Upper lobe of left lung (tissue), 6 donors: ENCODE measurements at regions not wholly inside any gene's neighbourhood (a gene's known extent, or its start where the extent isn't known, plus 50 kb on each side); places are given as distances from the start of the nearest gene placed in this dataset.
"Not testable (repeated sequence)": the region's sequence is repeated elsewhere in the genome, so short reads cannot be mapped to it uniquely, and the experiment has no call there.

Experiments
- ATAC-seq, 2 donors: fragments of 200-7000 bp; cut with Tn5 transposase; one replicate each; pipeline ENCODE4 v1.9.1; 2022; ENCODE audit warnings: mild to moderate bottlenecking in 2 of 2, moderate library complexity in 2 of 2; ENCODE audit not compliant: low FRiP score in 2 of 2
- DNase-seq, 2 donors: peaks; one replicate each; pipeline ENCODE4 v3.0.0-alpha.2; 2019 to 2020
- H3K27ac ChIP-seq, 4 donors: fragments of 200-600 bp; sonication (generic); one replicate each; pipeline ENCODE4 v1.5.1; 2016 to 2019
- H3K27me3 ChIP-seq, 4 donors: fragments of 200-600 bp; sonication (generic); one replicate each; pipeline ENCODE4 v1.5.1; 2017 to 2019
- H3K36me3 ChIP-seq, 4 donors: fragments of 200-600 bp; sonication (generic); one replicate each; pipeline ENCODE4 v1.5.1; 2016 to 2019
- H3K4me1 ChIP-seq, 4 donors: fragments of 200-600 bp; sonication (generic); one replicate each; pipeline ENCODE4 v1.5.1; 2018 to 2019
- H3K4me3 ChIP-seq, 4 donors: fragments of 200-600 bp; sonication (generic); one replicate each; pipeline ENCODE4 v1.5.1; 2017 to 2019; ENCODE audit warnings: mild to moderate bottlenecking in 2 of 4, moderate library complexity in 1 of 4
- H3K9me3 ChIP-seq, 4 donors: fragments of 200-600 bp; sonication (generic); one replicate each; pipeline ENCODE4 v1.5.1; 2018 to 2019
- CTCF ChIP-seq, 6 experiments: fragments of 450-650 bp in 4 of 6; fragments of 200-600 bp in 2 of 6; sonication (generic) in 2 of 6; IDR thresholded peaks; one replicate each; pipeline ENCODE4 v1.5.1; 2016 to 2019; ENCODE audit warnings: antibody characterized with exemption in 6 of 6
- EP300 ChIP-seq, 4 donors: sonication (generic); formaldehyde crosslinking; IDR thresholded peaks; one replicate each; pipeline ENCODE4 v1.5.1; 2017; ENCODE audit warnings: antibody characterized with exemption in 4 of 4, control low read depth in 2 of 4
- POLR2A ChIP-seq, 4 donors: fragments of 450-650 bp; IDR thresholded peaks; one replicate each; pipeline ENCODE4 v1.5.1; 2016 to 2017; ENCODE audit warnings: antibody characterized with exemption in 4 of 4, mild to moderate bottlenecking in 2 of 4
- POLR2AphosphoS5 ChIP-seq, 2 donors: sonication (generic); formaldehyde crosslinking; IDR thresholded peaks; one replicate each; pipeline ENCODE4 v1.5.1; 2017; ENCODE audit warnings: antibody characterized with exemption in 2 of 2
- WGBS, 2 donors: methylation state at CpG; one replicate each; pipeline ENCODE4 v1.1.5; 2017 to 2018; 5-methylcytosine and 5-hydroxymethylcytosine counted together
- donor health status: DM: no; HTN: no; CAD: no; lungs with moderate emphysema.
- donor health status: DM: no; HTN: yes; CAD: no; lungs with severe emphysema.

- Histone ChIP-seq H3K4me3 (no peak overlapping the region), H3K27ac (no peak overlapping the region), H3K4me1 (no peaks in the 10 kb centered on the region), H3K27me3 (no peaks in the 10 kb centered on the region), H3K9me3 (peaks cover 0 to 34% (median 4%) of the 10 kb centered on the region in 4 donors), H3K36me3 (no peaks in the 10 kb centered on the region)
- ATAC-seq (no peak), DNase-seq (no peak)
- WGBS, 2 donors, result 76 to 84% methylated on average over 10 to 12 of the region's 12 CpGs
- no peak for TF ChIP-seq POLR2A (IDR thresholded peaks at IDR 0.05)
- no peak for TF ChIP-seq CTCF (IDR thresholded peaks at IDR 0.05)
- no peak for TF ChIP-seq POLR2AphosphoS5 (IDR thresholded peaks at IDR 0.05)
These were observed 610.8 kb downstream of the KCNJ18 start for GRCh38 chr17:22303096-22303495.

- TF ChIP-seq EP300 (IDR thresholded peaks at IDR 0.05), result no peak
- TF ChIP-seq POLR2AphosphoS5 (IDR thresholded peaks at IDR 0.05), result no peak
- no peak for TF ChIP-seq CTCF (IDR thresholded peaks at IDR 0.05)
- TF ChIP-seq POLR2A (IDR thresholded peaks at IDR 0.05), result no peak
- Histone ChIP-seq H3K9me3 (peaks cover 0 to 34% (median 4%) of the 10 kb centered on the region in 4 donors), H3K4me3 (no peak overlapping the region), H3K27me3 (no peaks in the 10 kb centered on the region), H3K36me3 (no peaks in the 10 kb centered on the region), H3K27ac (no peak overlapping the region), H3K4me1 (no peaks in the 10 kb centered on the region)
- WGBS, 2 donors, result 89% methylated on average over 12 of the region's 12 CpGs
- peak in 1 of 2 donors; percentile 34 for DNase-seq
- ATAC-seq, result no peak
These were observed 611.5 kb downstream of the KCNJ18 start for GRCh38 chr17:22303865-22304264.

GRCh38 chr17:22304667-22305303 is 612.5 kb downstream of the KCNJ18 start:
- DNase-seq (peak in 1 of 2 donors; percentile 46), ATAC-seq (no peak)
- WGBS, 2 donors, result 88 to 89% methylated on average over 30 to 31 of the region's 31 CpGs
- TF ChIP-seq POLR2A (IDR thresholded peaks at IDR 0.05) (no peak), POLR2AphosphoS5 (IDR thresholded peaks at IDR 0.05) (no peak), CTCF (IDR thresholded peaks at IDR 0.05) (no peak), EP300 (IDR thresholded peaks at IDR 0.05) (no peak)
- Histone ChIP-seq H3K36me3 (no peaks in the 10 kb centered on the region), H3K4me3 (no peak overlapping the region), H3K27me3 (no peaks in the 10 kb centered on the region), H3K27ac (no peak overlapping the region), H3K4me1 (no peaks in the 10 kb centered on the region), H3K9me3 (peaks cover 0 to 30% (median 4%) of the 10 kb centered on the region in 4 donors)

GRCh38 chr17:22305356-22306071 is 613.2 kb downstream of the KCNJ18 start:
- DNase-seq (peak in 1 of 2 donors; percentile 20), ATAC-seq (no peak)
- Histone ChIP-seq H3K36me3 (no peaks in the 10 kb centered on the region), H3K27me3 (no peaks in the 10 kb centered on the region), H3K9me3 (peaks cover 0 to 22% (median 2%) of the 10 kb centered on the region in 4 donors), H3K27ac (no peak overlapping the region), H3K4me3 (no peak overlapping the region), H3K4me1 (no peaks in the 10 kb centered on the region)
- WGBS, 2 donors, result 89 to 90% methylated on average over 31 to 32 of the region's 32 CpGs
- TF ChIP-seq EP300 (IDR thresholded peaks at IDR 0.05) (no peak), POLR2A (IDR thresholded peaks at IDR 0.05) (no peak), POLR2AphosphoS5 (IDR thresholded peaks at IDR 0.05) (no peak), CTCF (IDR thresholded peaks at IDR 0.05) (no peak)

GRCh38 chr17:22310292-22310691 is 618.0 kb downstream of the KCNJ18 start:
- DNase-seq, H3K36me3 ChIP-seq, H3K27ac ChIP-seq, ATAC-seq, H3K27me3 ChIP-seq, H3K4me3 ChIP-seq, H3K4me1 ChIP-seq, H3K9me3 ChIP-seq: not testable (repeated sequence)
- WGBS, 2 donors, result 66 to 74% methylated on average over 7 of the region's 7 CpGs
